Endothelial cell of umbilical vein (primary cell): ENCODE measurements at regions not wholly inside any gene's neighbourhood (a gene's known extent, or its start where the extent isn't known, plus 50 kb on each side); places are given as distances from the start of the nearest gene placed in this dataset.

Source experiments
- BruUV-seq: library from RNA; stranded (reverse); fragments of 400-500 nt; replicated peaks from 2 replicates; lab custom pipeline; 2021; lab: Mats Ljungman, UMichigan
- CTCF ChIA-PET: fragments of 300-600, 350-600 bp; sonication (Branson Sonifier 250); formaldehyde crosslinking; loops from one replicate; lab custom pipeline; 2021; ENCODE audit warnings: antibody characterized with exemption, inconsistent platforms; lab: Charles Lee
- POLR2A ChIA-PET: fragments of 300-600, 350-600 bp; sonication (Branson Sonifier 250); formaldehyde crosslinking; loops from one replicate; lab custom pipeline; 2021; ENCODE audit warnings: antibody characterized with exemption, inconsistent platforms; lab: Charles Lee
- DNase-seq: peaks from one replicate; pipeline ENCODE4 v3.0.0-alpha.2; 2011; ENCODE audit warnings: low read depth, low spot score
- FAIRE-seq: peaks from 2 replicates; lab custom pipeline; 2011; peaks lifted over from hg19 to GRCh38; lab: Jason Lieb, UNC
- H2AFZ ChIP-seq: 2 replicates; pipeline ENCODE4 v1.6.0; 2012; ENCODE audit warnings: low read depth, low read length, control low read depth, inconsistent platforms
- H3K27ac ChIP-seq: 2 replicates; pipeline ENCODE4 v1.5.1; 2011; ENCODE audit warnings: low read depth, mild to moderate bottlenecking, control low read depth, low read length, moderate library complexity; ENCODE audit not compliant: insufficient read depth
- H3K27me3 ChIP-seq, 2 experiments: 2 replicates each; pipeline versions ENCODE4 v1.6.0 to v1.6.1; 2011; ENCODE audit warnings: low read length in 2 of 2, mixed read lengths in 1 of 2; ENCODE audit not compliant: control insufficient read depth in 2 of 2, insufficient read depth in 2 of 2
- H3K36me3 ChIP-seq, 2 experiments: 2 replicates in 1 of 2; 3 replicates in 1 of 2; pipeline ENCODE4 v1.5.1; 2011; ENCODE audit warnings: low read length in 2 of 2, mild to moderate bottlenecking in 1 of 2, moderate library complexity in 1 of 2; ENCODE audit not compliant: control insufficient read depth in 2 of 2, insufficient read depth in 2 of 2; ENCODE audit errors: extremely low read depth in 1 of 2
- H3K4me1 ChIP-seq: 3 replicates; pipeline ENCODE4 v1.5.1; 2011; ENCODE audit warnings: mild to moderate bottlenecking, low read length; ENCODE audit not compliant: control insufficient read depth, insufficient read depth; ENCODE audit errors: extremely low read depth
- H3K4me2 ChIP-seq: 2 replicates; pipeline ENCODE4 v1.6.1; 2011; ENCODE audit warnings: low read length, control low read depth, mixed read lengths; ENCODE audit not compliant: insufficient read depth
- H3K4me3 ChIP-seq, 3 experiments: fragments of 200-600 bp in 1 of 3; sonication (generic), shearing (Covaris generic) in 1 of 3; replicated peaks in 1 of 3; 2 replicates each; pipeline ENCODE4 v1.5.1; 2011 to 2016; ENCODE audit warnings: control low read depth in 3 of 3, low read length in 3 of 3, mild to moderate bottlenecking in 2 of 3, inconsistent platforms in 1 of 3, low read depth in 1 of 3, moderate library complexity in 1 of 3; ENCODE audit not compliant: insufficient read depth in 1 of 3
- H3K79me2 ChIP-seq: 2 replicates; pipeline ENCODE4 v1.6.0; 2012; ENCODE audit warnings: low read length, inconsistent platforms; ENCODE audit not compliant: control insufficient read depth, insufficient read depth
- H3K9ac ChIP-seq: replicated peaks from 2 replicates; pipeline ENCODE3; 2011; ENCODE audit warnings: low read length, control low read depth; ENCODE audit not compliant: insufficient read depth; ENCODE audit errors: extremely low read depth
- H3K9me1 ChIP-seq: replicated peaks from 3 replicates; pipeline ENCODE4 v1.6.0; 2011; ENCODE audit warnings: mild to moderate bottlenecking, low read length; ENCODE audit not compliant: control insufficient read depth, insufficient read depth; ENCODE audit errors: extremely low read depth
- H3K9me3 ChIP-seq: replicated peaks from 2 replicates; pipeline ENCODE4 v1.5.1; 2012; ENCODE audit warnings: low read length, inconsistent platforms; ENCODE audit not compliant: control insufficient read depth, insufficient read depth
- H4K20me1 ChIP-seq: replicated peaks from 2 replicates; pipeline ENCODE3; 2011; ENCODE audit warnings: mild to moderate bottlenecking, low read length; ENCODE audit not compliant: control insufficient read depth, insufficient read depth; ENCODE audit errors: extremely low read depth
- CTCF ChIP-seq, 2 donors: IDR thresholded peaks; 1 replicate in 1 of 2; 2 replicates in 1 of 2; pipeline ENCODE4 v1.5.1; 2011; ENCODE audit warnings: low read length in 2 of 2, mild to moderate bottlenecking in 2 of 2, moderate library complexity in 2 of 2, control low read depth in 1 of 2, inconsistent platforms in 1 of 2, low read depth in 1 of 2; ENCODE audit not compliant: insufficient read depth in 1 of 2; ENCODE audit errors: extremely low read depth in 1 of 2
- EZH2 ChIP-seq: IDR thresholded peaks from 2 replicates; pipeline ENCODE4 v1.6.1; 2012; ENCODE audit warnings: borderline replicate concordance, low read depth, mild to moderate bottlenecking, moderate library complexity, low read length, inconsistent platforms; ENCODE audit not compliant: severe bottlenecking
- FOS ChIP-seq: IDR thresholded peaks from 2 replicates; pipeline ENCODE4 v1.6.1; 2011; ENCODE audit warnings: mild to moderate bottlenecking, low read length, moderate library complexity, borderline replicate concordance; ENCODE audit not compliant: insufficient read depth
- GATA2 ChIP-seq: IDR thresholded peaks from 2 replicates; pipeline ENCODE4 v1.7.0; 2011; ENCODE audit warnings: low read depth, mild to moderate bottlenecking, moderate library complexity, mixed read lengths, low read length; ENCODE audit not compliant: insufficient read length, insufficient read depth
- JUN ChIP-seq: IDR thresholded peaks from 2 replicates; pipeline ENCODE4 v1.6.1; 2011; ENCODE audit warnings: borderline replicate concordance, low read depth; ENCODE audit not compliant: insufficient read length, insufficient read depth
- MAX ChIP-seq: IDR thresholded peaks from 2 replicates; pipeline ENCODE4 v1.6.1; 2011; ENCODE audit not compliant: insufficient read depth, insufficient read length
- MYC ChIP-seq: IDR thresholded peaks from one replicate; pipeline ENCODE4 v1.6.1; 2011; ENCODE audit warnings: mild to moderate bottlenecking, low read depth, low read length
- POLR2A ChIP-seq: IDR thresholded peaks from 2 replicates; pipeline ENCODE4 v1.6.1; 2012; ENCODE audit warnings: low read depth, mild to moderate bottlenecking, control low read depth, low read length
- POLR2AphosphoS5 ChIP-seq: IDR thresholded peaks from 2 replicates; pipeline ENCODE4 v1.6.1; 2012; ENCODE audit warnings: low read depth, mild to moderate bottlenecking, control low read depth, low read length, moderate library complexity; ENCODE audit not compliant: insufficient read depth
- dilution Hi-C: fragments of 300-500 bp; cut with MboI; formaldehyde crosslinking; loops from one replicate; pipeline ENCODE4 v1.15.0; 2019; ENCODE audit warnings: low sequenced_read_pairs; ENCODE audit not compliant: extremely low pct_ligation_motif_present
- intact Hi-C: fragments of 100-400 bp; cut with micrococcal nuclease; formaldehyde crosslinking; loops from one replicate; pipeline ENCODE4 v1.10.0; 2022

GRCh38 chr20:7346026-7346425, 578.5 kb downstream of the BMP2 start:
- no TSS peak for BruUV-seq
- H3K9me1 ChIP-seq = no peaks in the 10 kb centered on the region
- H3K4me3 ChIP-seq = no peak overlapping the region
- ChIA-PET CTCF (interaction anchor here (0.9 kb wide), 1 partner anchor 9 kb away, joined by 3 read pairs; no protein-coding TSS in a partner anchor), POLR2A (no interaction called here)
- no peak overlapping the region for H2AFZ ChIP-seq
- intact Hi-C loops = no loop called here
- H3K27me3 ChIP-seq = peaks cover 0 to 2% of the 10 kb centered on the region in 2 experiments
- H4K20me1 ChIP-seq = no peaks in the 10 kb centered on the region
- FAIRE-seq (no peak), DNase-seq (no peak)
- TF ChIP-seq JUN (no peak), CTCF (IDR thresholded peaks at IDR 0.05; ENCODE audit: extremely low read depth in 1 of 2, insufficient read depth in 1 of 2, low read depth in 1 of 2, low read length in 2 of 2) (no peak), POLR2A (no peak), MAX (no peak), FOS (no peak), GATA2 (no peak), MYC (no peak), POLR2AphosphoS5 (no peak), EZH2 (no peak)
- H3K79me2 ChIP-seq = no peaks in the 10 kb centered on the region
- no peak overlapping the region for H3K4me2 ChIP-seq
- H3K9me3 ChIP-seq = no peaks in the 10 kb centered on the region
- H3K9ac ChIP-seq = no peak overlapping the region
- H3K4me1 ChIP-seq = no peaks in the 10 kb centered on the region
- no peak overlapping the region for H3K27ac ChIP-seq
- no peaks in the 10 kb centered on the region for H3K36me3 ChIP-seq
- dilution Hi-C loops = no loop called here
